HUES64 (cell line): ENCODE measurements at regions not wholly inside any gene's neighbourhood (a gene's known extent, or its start where the extent isn't known, plus 50 kb on each side); places are given as distances from the start of the nearest gene placed in this dataset.
"Not testable (repeated sequence)": the region's sequence is repeated elsewhere in the genome, so short reads cannot be mapped to it uniquely, and the experiment has no call there.

Source experiments
- H3K27ac ChIP-seq: 2 replicates; pipeline ENCODE4 v1.7.0; 2013; ENCODE audit warnings: low read depth, low read length, inconsistent platforms
- H3K27me3 ChIP-seq: 2 replicates; pipeline ENCODE4 v1.6.1; 2013; ENCODE audit warnings: mild to moderate bottlenecking, low read length; ENCODE audit not compliant: insufficient read depth
- H3K36me3 ChIP-seq: 2 replicates; pipeline ENCODE4 v1.6.1; 2013; ENCODE audit warnings: mild to moderate bottlenecking, low read length; ENCODE audit not compliant: insufficient read depth
- H3K4me1 ChIP-seq: 2 replicates; pipeline ENCODE4 v1.6.1; 2013; ENCODE audit warnings: mild to moderate bottlenecking, low read length, moderate library complexity; ENCODE audit not compliant: insufficient read depth
- H3K4me3 ChIP-seq: 2 replicates; pipeline ENCODE4 v1.5.1; 2013; ENCODE audit warnings: mild to moderate bottlenecking, low read length, moderate library complexity
- H3K9ac ChIP-seq: 2 replicates; pipeline ENCODE4 v1.6.1; 2013; ENCODE audit warnings: mild to moderate bottlenecking, low read depth, low read length
- H3K9me3 ChIP-seq: 2 replicates; pipeline ENCODE4 v1.6.1; 2013; ENCODE audit warnings: low read depth, low read length; ENCODE audit not compliant: insufficient read depth
- WGBS: fragments of 150-250, 120-280 bp; methylation state at CpG from one replicate; pipeline ENCODE4 v1.1.7; 2013; ENCODE audit warnings: missing lambda C conversion rate; 5-methylcytosine and 5-hydroxymethylcytosine counted together

- no peak overlapping the region for H3K27ac ChIP-seq
- no peaks in the 10 kb centered on the region for H3K4me1 ChIP-seq
- no peak overlapping the region for H3K9ac ChIP-seq
- H3K36me3 ChIP-seq = no peaks in the 10 kb centered on the region
- 97% methylated on average over 59 of the region's 59 CpGs for WGBS
- H3K27me3 ChIP-seq = no peaks in the 10 kb centered on the region
- H3K4me3 ChIP-seq = no peak overlapping the region
- H3K9me3 ChIP-seq = peaks cover 2% of the 10 kb centered on the region; the same call in 1 of the 2 replicates
Observed at GRCh38 chr10:64196638-64197315, 675.6 kb downstream of the REEP3 start.

DNA sequence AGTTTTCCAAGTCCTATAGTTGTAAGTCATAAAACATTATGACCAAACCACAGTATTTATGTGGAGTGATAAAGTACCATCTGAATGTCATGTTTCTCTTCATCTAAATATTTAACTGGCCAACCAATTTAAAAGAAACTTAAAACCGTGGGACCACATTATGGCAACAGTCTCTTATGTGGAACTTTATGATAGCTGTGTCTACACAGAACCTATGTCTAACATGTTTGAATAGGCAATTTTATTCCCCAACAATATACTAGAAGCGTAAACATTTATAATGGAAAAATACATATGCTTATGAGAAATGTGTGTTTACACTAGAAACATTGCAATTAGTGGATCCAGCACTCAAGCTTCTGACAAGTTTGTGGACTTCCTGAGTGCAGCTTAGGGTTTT lies 680.7 kb downstream of the REEP3 start:
- WGBS = 100% methylated on average over 1 of the region's 2 CpGs
- no peaks in the 10 kb centered on the region for H3K4me1 ChIP-seq

GRCh38 chr10:64204504-64204903 lies 683.3 kb downstream of the REEP3 start:
- WGBS = 95% methylated on average over 7 of the region's 7 CpGs
- not testable (repeated sequence) for H3K9ac ChIP-seq, H3K4me1 ChIP-seq, H3K4me3 ChIP-seq, H3K9me3 ChIP-seq, H3K27ac ChIP-seq, H3K27me3 ChIP-seq, H3K36me3 ChIP-seq

More for the DNA sequence above, 680.7 kb downstream of the REEP3 start:
- Histone ChIP-seq H3K9ac (no peak overlapping the region), H3K4me3 (no peak overlapping the region), H3K27ac (no peak overlapping the region), H3K36me3 (no peaks in the 10 kb centered on the region), H3K9me3 (peaks cover 2% of the 10 kb centered on the region; the same call in 1 of the 2 replicates), H3K27me3 (no peaks in the 10 kb centered on the region)

GRCh38 chr10:64206409-64206808 lies 685.2 kb downstream of the REEP3 start:
- no peak overlapping the region for H3K9ac ChIP-seq
- H3K9me3 ChIP-seq = no peaks in the 10 kb centered on the region
- no peak overlapping the region for H3K4me3 ChIP-seq
- no peaks in the 10 kb centered on the region for H3K4me1 ChIP-seq
- H3K27me3 ChIP-seq = no peaks in the 10 kb centered on the region
- WGBS = 100% methylated on average over 1 of the region's 2 CpGs
- no peaks in the 10 kb centered on the region for H3K36me3 ChIP-seq
- H3K27ac ChIP-seq = no peak overlapping the region

- Histone ChIP-seq H3K9ac (no peak overlapping the region), H3K9me3 (no peaks in the 10 kb centered on the region), H3K4me3 (no peak overlapping the region), H3K27ac (no peak overlapping the region), H3K27me3 (no peaks in the 10 kb centered on the region), H3K36me3 (no peaks in the 10 kb centered on the region), H3K4me1 (no peaks in the 10 kb centered on the region)
- WGBS = 83% methylated on average over 3 of the region's 3 CpGs
Observed at GRCh38 chr10:64209561-64209960, 688.4 kb downstream of the REEP3 start.

DNA sequence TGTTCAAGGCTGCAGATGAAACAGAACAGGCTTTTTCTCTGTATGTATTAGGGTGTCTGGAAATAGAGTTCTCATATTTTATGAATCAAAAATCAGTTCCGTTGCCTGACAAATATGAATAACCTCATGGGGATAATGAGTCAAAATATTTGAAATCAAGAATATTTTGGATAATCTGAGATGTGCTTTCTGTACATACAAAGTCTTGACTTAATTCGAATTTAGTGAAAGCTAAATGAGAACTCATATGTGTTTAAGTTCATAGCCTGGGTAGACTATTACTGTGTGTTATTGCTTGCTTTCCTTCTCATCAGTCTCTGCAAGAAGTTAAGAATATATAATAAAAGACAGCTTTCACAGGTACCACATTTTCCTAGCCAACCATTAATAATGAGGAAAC lies 689.0 kb downstream of the REEP3 start:
- H3K36me3 ChIP-seq = no peaks in the 10 kb centered on the region
- no peak overlapping the region for H3K4me3 ChIP-seq
- H3K9me3 ChIP-seq = no peaks in the 10 kb centered on the region
- no peaks in the 10 kb centered on the region for H3K27me3 ChIP-seq
- H3K9ac ChIP-seq = no peak overlapping the region
- H3K27ac ChIP-seq = no peak overlapping the region
- 94% methylated on average over 2 of the region's 2 CpGs for WGBS
- H3K4me1 ChIP-seq = no peaks in the 10 kb centered on the region

GRCh38 chr10:64211466-64211865 lies 690.3 kb downstream of the REEP3 start:
- whole genome bisulfite sequencing = 92% methylated on average over 3 of the region's 3 CpGs
- Histone ChIP-seq H3K9me3 (no peaks in the 10 kb centered on the region), H3K27me3 (no peaks in the 10 kb centered on the region), H3K4me3 (no peak overlapping the region), H3K4me1 (no peaks in the 10 kb centered on the region), H3K9ac (no peak overlapping the region), H3K36me3 (no peaks in the 10 kb centered on the region), H3K27ac (no peak overlapping the region)

DNA sequence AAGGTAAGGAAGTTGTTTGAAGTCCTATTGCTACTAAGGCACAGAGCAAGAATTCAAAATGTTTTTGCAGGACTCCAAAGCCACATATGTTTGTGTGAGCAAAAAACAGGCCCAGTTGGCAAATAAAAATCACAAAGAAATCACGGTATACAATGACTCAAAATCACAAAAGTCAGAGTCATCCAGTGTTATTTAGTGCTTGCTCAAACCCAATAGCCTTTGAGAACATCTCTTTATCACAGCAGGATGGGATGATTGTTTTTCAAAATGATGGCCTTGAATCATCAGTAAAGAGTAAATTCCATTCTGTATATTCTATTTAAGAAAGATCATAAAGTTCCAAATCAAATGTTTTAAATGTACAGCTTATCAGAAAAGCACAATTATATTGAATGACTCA lies 693.9 kb downstream of the REEP3 start:
- H3K9ac ChIP-seq = no peak overlapping the region
- H3K36me3 ChIP-seq = no peaks in the 10 kb centered on the region
- H3K4me3 ChIP-seq = no peak overlapping the region
- WGBS = 100% methylated on average over 1 of the region's 1 CpG
- no peaks in the 10 kb centered on the region for H3K4me1 ChIP-seq
- no peaks in the 10 kb centered on the region for H3K27me3 ChIP-seq
- no peak overlapping the region for H3K27ac ChIP-seq
- H3K9me3 ChIP-seq = no peaks in the 10 kb centered on the region

DNA sequence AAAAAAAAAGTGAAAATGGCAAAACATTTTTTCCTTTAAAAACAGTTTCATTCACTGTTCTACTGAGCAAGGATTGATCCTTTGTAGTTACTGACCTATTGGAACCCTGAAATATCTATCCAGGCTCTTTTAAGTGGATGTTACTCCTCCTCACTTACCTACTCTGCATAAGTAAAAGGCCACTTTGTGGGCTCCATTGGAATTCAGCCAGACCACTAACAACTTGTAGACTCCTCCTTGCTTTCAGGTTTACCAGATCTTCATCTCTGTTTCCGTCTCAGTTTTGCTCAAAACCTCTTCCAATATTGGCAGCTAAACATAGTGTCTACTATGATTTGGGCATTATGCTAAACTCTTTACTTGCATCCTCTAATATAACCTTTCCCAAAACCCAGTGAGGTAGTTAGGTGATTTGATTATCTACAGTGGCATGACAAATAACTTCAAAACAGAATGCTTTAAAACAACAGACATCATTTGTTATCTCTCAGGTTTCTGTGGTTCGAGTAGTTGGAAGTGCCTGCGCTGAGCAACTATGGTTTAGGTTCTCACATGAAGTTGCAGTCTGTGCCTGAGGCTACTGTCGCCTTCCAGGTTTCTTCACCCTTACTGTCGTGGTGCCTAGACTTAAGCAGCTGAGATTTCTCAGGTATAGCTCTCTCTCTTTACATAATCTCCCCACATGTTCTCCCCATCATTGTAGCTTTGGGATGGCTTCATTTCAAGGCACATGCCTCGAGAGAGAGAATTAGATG lies 698.2 kb downstream of the REEP3 start:
- WGBS = 91% methylated on average over 6 of the region's 6 CpGs
- H3K9me3 ChIP-seq = 0 out of 2 replicates have a peak, but pooled peaks cover 8% of the 10 kb centered on the region
- H3K4me1 ChIP-seq = no peaks in the 10 kb centered on the region
- no peaks in the 10 kb centered on the region for H3K36me3 ChIP-seq
- no peaks in the 10 kb centered on the region for H3K27me3 ChIP-seq
- no peak overlapping the region for H3K27ac ChIP-seq
- H3K4me3 ChIP-seq = no peak overlapping the region
- no peak overlapping the region for H3K9ac ChIP-seq

DNA sequence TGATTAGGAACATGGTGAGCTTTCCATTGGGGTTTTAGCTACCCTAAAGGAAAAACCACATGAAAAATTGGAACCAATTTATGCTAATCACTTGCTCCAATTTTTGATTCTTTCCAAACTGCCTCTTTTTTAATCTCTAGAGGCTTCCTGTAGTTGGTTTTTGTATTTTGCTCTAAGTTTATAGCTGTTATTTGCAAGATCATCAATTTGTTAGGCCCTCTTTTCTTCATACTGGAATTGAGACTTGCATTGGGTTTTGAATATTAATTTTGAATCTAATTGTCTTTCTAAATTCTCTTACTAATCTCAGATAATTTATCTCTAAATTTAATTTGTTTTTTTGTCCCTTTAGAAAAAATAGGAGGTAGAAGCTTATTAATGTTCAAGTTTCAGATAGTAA lies 713.3 kb downstream of the REEP3 start:
- no peak overlapping the region for H3K4me3 ChIP-seq
- H3K9ac ChIP-seq = no peak overlapping the region
- no peak overlapping the region for H3K27ac ChIP-seq
- H3K27me3 ChIP-seq = no peaks in the 10 kb centered on the region
- H3K4me1 ChIP-seq = no peaks in the 10 kb centered on the region
- no peaks in the 10 kb centered on the region for H3K36me3 ChIP-seq
- no peaks in the 10 kb centered on the region for H3K9me3 ChIP-seq

DNA sequence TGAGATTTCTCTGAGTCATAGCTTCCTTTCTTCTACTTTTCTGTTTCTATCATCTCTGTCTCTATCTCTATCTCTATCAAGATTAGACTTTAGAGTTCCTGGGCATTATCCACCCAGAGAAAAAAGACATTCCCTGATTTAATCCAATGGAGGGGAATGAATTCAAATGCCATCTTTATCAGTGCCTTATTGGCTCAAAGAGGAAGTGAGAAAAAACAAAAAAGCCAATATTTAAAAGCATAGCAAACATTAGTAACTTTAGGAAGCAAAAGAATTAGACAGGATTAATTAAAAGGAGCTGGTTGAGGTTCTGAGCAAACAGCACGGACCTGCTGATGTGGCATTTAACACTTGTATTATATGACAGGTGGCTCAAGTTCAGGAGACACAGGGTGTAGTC lies 736.5 kb downstream of the REEP3 start:
- WGBS = 97% methylated on average over 1 of the region's 1 CpG
- no peaks in the 10 kb centered on the region for H3K36me3 ChIP-seq
- H3K4me3 ChIP-seq = no peak overlapping the region
- H3K27ac ChIP-seq = no peak overlapping the region
- no peaks in the 10 kb centered on the region for H3K4me1 ChIP-seq
- no peaks in the 10 kb centered on the region for H3K27me3 ChIP-seq
- no peaks in the 10 kb centered on the region for H3K9me3 ChIP-seq
- H3K9ac ChIP-seq = no peak overlapping the region
